GM21786 (cell line): ENCODE measurements at regions not wholly inside any gene's neighbourhood (a gene's known extent, or its start where the extent isn't known, plus 50 kb on each side); places are given as distances from the start of the nearest gene placed in this dataset.
"Not testable (repeated sequence)": the region's sequence is repeated elsewhere in the genome, so short reads cannot be mapped to it uniquely, and the experiment has no call there.

Experiments
- ATAC-seq: cut with Tn5 transposase; IDR thresholded peaks from one replicate; pipeline ENCODE4 v1.9.1; 2021; ENCODE audit not compliant: unreplicated experiment

- peak; percentile 63 for ATAC-seq
Observed at GRCh38 chr2:186349508-186349907, 136.6 kb upstream of the ZC3H15 start.

GRCh38 chr2:186354160-186354559 lies 131.9 kb upstream of the ZC3H15 start:
- ATAC-seq = not testable (repeated sequence)

DNA sequence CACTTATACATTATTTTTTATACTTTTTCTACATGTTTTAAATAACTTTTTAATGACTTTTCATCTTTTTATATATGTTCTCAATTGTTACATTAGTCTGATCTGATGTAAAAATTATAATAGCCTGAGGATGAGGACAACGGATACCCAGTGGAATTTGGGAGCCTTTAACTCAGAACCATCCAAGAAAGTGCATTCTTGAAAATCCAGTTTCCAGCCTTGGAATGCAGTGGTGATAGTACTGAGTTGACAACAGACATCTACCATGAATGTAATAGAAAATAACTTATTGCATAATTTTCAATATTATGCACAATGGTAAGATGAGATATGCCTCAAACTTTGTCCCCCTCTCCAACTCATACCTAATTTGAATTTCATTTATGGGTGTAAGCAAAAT lies 120.7 kb upstream of the ZC3H15 start:
- ATAC-seq = no peak

GRCh38 chr2:186379052-186379451 lies 107.0 kb upstream of the ZC3H15 start:
- no peak for ATAC-seq

- no peak for ATAC-seq
Observed at GRCh38 chr2:186380805-186381204, 105.3 kb upstream of the ZC3H15 start.

DNA sequence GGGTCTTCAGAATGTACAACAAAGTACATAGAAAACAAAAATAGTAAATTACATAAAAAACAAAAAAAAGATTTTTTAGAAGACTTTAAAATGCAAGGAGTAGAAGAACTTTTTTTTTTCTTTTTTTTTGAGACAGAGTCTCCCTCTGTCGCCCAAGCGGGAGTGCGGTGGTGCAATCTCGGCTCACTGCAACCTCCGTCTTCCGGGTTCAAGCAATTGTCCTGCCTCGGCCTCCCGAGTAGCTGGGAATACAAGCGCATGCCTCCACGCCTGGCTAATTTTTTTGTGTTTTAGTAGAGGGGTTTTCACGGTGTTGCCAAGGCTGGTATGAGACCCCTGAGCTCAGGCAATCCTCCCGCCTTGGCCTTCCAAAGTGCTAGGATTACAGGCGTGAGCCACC lies 104.5 kb upstream of the ZC3H15 start:
- ATAC-seq = no peak

GRCh38 chr2:186382932-186383331 lies 103.1 kb upstream of the ZC3H15 start:
- ATAC-seq = no peak

GRCh38 chr2:186384226-186384625 lies 101.8 kb upstream of the ZC3H15 start:
- ATAC-seq = no peak

GRCh38 chr2:186385638-186386201 lies 100.3 kb upstream of the ZC3H15 start:
- ATAC-seq = not testable (repeated sequence)

DNA sequence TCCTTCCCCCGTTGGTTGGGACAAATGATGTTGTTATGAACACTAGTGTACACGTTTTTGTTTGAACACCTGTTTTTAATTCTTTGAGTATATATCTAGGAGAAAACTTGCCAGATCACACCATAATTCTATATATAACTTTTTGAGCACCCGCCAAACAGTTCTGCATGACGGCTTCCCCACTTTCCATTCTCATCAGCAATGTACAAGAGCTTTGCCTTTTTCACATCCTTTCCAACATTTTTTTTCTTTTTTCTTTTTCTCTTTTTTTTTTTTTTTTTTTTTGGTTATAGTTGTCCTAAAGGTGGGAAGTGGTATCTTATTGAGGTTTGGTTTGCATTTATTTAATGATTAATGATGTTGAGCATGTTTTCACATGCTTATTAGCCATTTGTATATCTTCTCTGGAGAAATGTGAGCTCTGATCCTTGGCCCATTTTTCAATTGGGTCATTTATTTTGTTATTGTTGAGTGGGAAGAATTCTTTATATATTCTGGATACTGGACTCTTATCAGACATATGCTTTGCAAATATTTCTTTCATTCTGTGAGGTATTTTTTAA lies 86.9 kb upstream of the ZC3H15 start:
- peak; percentile 97 for ATAC-seq

DNA sequence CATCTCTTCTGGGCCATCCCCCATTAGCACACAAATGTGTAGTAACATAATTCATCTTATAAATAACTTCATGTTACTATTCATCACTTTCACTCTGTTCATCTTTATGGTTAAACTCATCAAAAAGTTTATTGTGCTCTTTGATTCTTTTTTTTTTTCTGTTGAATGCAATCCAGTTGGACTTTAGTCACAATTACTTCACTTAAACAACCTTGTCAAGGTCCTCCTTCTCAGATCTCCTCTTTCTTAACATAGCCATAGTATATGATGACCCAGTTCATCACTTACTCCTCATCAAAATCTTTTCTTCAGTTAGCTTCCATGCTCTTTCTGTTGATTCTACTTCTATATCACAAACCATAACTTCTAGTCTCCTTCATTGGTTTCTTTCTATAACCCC lies 80.2 kb upstream of the ZC3H15 start:
- ATAC-seq = no peak

DNA sequence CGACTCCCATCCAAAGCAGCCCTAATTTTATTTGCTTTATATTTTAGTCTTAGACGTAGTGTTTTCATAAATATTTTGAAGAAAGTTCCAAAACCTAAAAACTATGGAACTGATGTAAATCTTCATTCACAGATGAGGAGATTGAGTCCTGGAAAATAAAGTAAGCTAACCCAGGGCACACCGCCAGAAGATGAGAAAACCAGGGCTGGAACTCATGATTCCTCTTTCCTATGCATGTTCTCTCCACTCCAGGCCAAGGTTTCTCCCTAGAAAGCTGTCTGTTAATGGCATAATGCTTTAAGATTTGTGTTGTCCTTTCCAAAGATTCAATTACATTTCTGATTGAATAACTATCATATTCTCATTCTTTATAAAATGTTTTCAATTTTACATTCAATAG lies 78.4 kb upstream of the ZC3H15 start:
- ATAC-seq = no peak

DNA sequence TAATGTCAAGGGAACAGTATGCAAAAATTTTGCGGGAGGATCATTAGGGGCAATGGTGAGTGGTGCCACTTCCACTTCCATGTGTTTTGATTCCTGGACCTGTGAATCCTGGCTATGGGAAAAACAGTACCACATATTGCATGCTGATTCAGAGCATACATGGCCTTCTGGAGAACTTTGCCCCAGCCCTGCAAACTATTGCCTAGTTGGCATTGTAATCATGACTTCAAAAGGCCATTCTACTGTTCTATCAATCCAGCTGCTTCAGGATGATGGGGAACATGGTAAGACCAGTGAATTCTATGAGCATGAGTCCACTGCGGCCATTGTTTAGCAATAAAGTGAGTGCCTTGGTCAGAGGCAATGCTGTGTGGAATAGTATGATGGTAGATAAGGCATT lies 75.3 kb upstream of the ZC3H15 start:
- no peak for ATAC-seq

DNA sequence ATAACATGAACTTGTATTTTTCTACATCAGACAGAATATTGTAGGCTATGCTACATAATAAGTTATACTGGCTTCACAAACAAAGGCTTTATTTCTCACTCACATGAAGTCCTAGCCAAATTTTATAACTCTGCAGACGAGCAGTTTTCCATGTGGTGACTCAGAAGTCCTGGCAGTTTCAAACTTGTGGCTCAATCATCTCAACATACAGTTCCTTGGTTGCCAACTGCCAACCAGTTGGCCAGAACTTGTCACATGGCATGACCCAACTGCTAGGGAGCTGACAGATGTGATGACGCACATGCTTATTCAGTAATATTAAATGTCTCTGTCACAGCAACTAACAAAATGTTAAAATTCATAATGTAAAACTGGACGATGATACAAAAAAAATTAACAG lies 63.8 kb upstream of the ZC3H15 start:
- no peak for ATAC-seq

GRCh38 chr2:186423481-186423880 lies 62.6 kb upstream of the ZC3H15 start:
- no peak for ATAC-seq

DNA sequence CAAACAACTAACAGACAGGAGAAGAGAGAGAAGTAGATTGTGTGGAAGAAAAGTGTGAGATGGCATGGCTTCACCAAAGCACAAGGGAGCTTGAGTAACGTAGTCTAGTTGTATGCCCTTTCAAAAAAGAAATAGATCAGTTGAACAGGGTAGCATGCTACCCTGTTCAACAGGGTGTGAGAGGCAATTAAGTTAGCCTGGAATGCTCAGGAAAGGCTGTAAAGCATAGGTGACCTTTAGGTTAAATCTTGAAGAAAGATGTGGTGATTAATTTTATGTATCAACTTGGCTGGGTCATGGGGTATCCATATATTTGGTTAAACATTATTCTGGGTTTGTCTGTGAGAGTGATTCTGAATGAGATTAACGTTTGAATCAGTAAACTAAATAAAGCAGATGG lies 61.8 kb upstream of the ZC3H15 start:
- ATAC-seq = no peak

DNA sequence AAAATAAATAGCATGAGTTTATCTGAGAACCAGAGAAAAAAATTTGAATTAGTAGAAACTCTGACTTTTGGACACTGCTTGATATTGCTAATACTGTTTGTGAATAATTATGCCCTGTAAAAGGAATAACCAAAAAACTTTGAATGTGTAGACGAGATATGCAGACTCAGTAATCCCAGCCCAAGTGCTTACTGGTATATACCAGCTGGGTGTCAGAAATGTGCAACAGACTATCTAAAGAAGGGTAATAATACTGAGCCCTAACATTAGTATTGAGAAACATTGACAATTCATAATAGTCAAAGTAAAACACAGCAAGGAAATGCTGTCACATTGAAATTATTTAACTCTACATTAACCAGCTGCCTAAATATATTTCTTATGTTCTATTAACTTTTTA lies 60.5 kb upstream of the ZC3H15 start:
- no peak for ATAC-seq

GRCh38 chr2:186426153-186427016 lies 59.7 kb upstream of the ZC3H15 start:
- peak; percentile 95 for ATAC-seq

DNA sequence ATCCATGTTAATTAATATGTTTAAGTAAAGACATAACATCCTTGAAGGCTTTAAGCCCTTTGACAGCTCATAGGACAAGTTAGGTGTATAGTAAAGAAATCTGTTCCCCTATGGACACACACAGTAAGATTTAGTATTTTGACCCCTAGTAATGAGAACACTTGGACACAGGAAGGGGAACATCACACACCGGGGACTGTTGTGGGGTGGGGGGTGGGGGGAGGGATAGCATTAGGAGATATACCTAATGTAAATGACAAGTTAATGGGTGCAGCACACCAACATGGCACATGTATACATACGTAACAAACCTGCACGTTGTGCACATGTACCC lies 59.1 kb upstream of the ZC3H15 start:
- ATAC-seq = peak; percentile 34

DNA sequence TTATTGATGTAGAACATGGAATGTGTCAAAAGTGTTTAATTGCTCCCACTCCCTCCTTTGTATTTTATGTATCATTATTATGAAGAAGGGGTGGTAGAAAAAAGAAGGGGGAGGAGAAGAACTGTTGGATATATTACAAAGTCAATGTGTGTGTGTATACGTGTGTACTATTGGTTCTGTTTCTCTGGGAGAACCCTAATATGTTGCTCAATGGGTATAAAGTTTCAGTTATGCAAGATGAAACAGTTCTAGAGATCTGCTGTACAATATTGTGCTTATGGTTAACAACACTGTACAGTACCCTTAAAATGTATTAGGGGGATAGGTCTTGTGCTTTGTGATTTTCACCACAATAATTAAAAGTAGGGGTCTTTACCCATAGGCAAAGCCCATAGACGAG lies 58.1 kb upstream of the ZC3H15 start:
- no peak for ATAC-seq

- no peak for ATAC-seq
Observed at GRCh38 chr2:186429104-186429503, 57.0 kb upstream of the ZC3H15 start.

GRCh38 chr2:186431306-186431705 lies 54.8 kb upstream of the ZC3H15 start:
- no peak for ATAC-seq

- no peak for ATAC-seq
Observed at GRCh38 chr2:186433040-186433439, 53.0 kb upstream of the ZC3H15 start.
